ENCODE measurements at regions not wholly inside any gene's neighbourhood (a gene's known extent, or its start where the extent isn't known, plus 50 kb on each side); places are given as distances from the start of the nearest gene placed in this dataset.
"Not testable (repeated sequence)": the region's sequence is repeated elsewhere in the genome, so short reads cannot be mapped to it uniquely, and the experiment has no call there.

DNA sequence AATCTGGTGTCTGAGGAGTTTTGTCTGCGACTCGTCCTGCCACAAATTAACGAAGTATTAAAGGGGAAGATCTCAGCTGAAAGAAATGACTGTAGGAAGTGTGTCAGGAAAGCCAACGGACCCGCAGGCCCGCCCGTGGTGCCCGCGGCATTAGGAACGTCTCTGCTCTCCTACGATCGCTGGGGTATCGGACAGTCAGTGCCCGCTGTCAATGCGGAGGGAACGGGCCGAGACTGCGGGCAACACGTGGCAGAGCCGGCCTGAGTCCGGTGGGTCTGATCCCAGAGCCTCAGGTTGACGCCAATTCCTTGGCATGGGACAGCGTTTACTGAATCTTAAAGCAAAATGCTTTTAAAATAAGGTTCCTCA is 128.7 kb downstream of the KBTBD2 start:
- no peaks in the 10 kb centered on the region for H3K27me3 ChIP-seq (ENCODE audit: control insufficient read depth, insufficient read depth, low read length)
- intact Hi-C loops (cut with micrococcal nuclease; ENCODE audit: unreplicated experiment) = no loop called here
- no peak for DNase-seq (ENCODE audit: low read depth, low spot score)
- in situ Hi-C loops (cut with HindIII; ENCODE audit: low pct_unique_long_range_greater_than_20kb, low sequenced_read_pairs) = no loop called here
- no peaks in the 10 kb centered on the region for H3K4me1 ChIP-seq (ENCODE audit: control insufficient read depth, insufficient read depth, low read length)
- no peak for TF ChIP-seq TCF7L2 (IDR thresholded peaks at IDR 0.05; ENCODE audit: low read depth, low read length)
- no peak overlapping the region for H3K4me3 ChIP-seq (ENCODE audit: low read depth in 2 of 2, low read length in 2 of 2)
- ATAC-seq = no peak
- ChIA-PET POLR2A (no interaction called here), CTCF (no interaction called here)
- no peaks in the 10 kb centered on the region; the same call in 1 of the 2 replicates for H3K36me3 ChIP-seq (ENCODE audit: control insufficient read depth, insufficient read depth, low read length)
- no peaks in the 10 kb centered on the region for H3K9me3 ChIP-seq (ENCODE audit: control insufficient read depth, insufficient read depth, low read depth, low read length)
- no peak overlapping the region for H3K27ac ChIP-seq (ENCODE audit: low read length)
- no TSS peak for BruUV-seq (replicated peaks)

DNA sequence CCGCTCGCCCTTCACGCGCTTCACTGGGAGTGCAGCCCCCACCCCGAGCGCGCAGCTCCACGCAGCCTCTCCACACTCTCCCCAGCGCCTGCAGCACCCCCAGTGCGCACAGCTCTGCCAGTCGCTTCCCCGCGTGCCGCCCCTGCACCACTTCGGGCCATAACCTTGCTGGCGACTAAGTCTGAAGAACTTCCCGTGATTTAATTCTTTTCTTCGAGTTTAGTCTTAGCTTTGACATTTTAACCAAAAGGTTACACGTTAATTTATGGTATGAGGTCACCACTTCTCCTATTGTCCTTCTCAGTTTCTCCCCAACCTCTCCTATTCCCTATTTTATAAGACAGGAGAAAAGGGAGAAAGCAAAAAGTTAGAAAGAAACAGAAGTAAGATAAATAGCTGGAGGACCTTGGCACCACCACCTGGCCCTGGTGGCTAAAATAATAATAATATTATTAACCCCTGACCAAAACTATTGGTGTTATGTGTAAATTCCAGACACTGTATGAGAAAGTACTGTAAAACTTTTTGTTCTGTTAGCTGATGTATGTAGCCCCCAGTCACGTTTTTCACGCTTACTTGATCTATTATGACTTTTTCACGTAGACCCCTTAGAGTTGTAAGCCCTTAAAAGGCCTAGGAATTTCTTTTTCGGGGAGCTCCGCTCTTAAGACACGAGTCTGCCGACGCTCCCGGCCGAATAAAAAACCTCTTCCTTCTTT is 129.2 kb downstream of the KBTBD2 start:
- H3K36me3 ChIP-seq (ENCODE audit: control insufficient read depth, insufficient read depth, low read length); H3K4me3 ChIP-seq (ENCODE audit: low read depth in 2 of 2, low read length in 2 of 2); POLR2A ChIA-PET; H3K27me3 ChIP-seq (ENCODE audit: control insufficient read depth, insufficient read depth, low read length); H3K4me1 ChIP-seq (ENCODE audit: control insufficient read depth, insufficient read depth, low read length); DNase-seq (ENCODE audit: low read depth, low spot score); intact Hi-C loops (cut with micrococcal nuclease; ENCODE audit: unreplicated experiment); ATAC-seq; H3K27ac ChIP-seq (ENCODE audit: low read length); BruUV-seq (replicated peaks); in situ Hi-C loops (cut with HindIII; ENCODE audit: low pct_unique_long_range_greater_than_20kb, low sequenced_read_pairs); H3K9me3 ChIP-seq (ENCODE audit: control insufficient read depth, insufficient read depth, low read depth, low read length); CTCF ChIA-PET: not testable (repeated sequence)

DNA sequence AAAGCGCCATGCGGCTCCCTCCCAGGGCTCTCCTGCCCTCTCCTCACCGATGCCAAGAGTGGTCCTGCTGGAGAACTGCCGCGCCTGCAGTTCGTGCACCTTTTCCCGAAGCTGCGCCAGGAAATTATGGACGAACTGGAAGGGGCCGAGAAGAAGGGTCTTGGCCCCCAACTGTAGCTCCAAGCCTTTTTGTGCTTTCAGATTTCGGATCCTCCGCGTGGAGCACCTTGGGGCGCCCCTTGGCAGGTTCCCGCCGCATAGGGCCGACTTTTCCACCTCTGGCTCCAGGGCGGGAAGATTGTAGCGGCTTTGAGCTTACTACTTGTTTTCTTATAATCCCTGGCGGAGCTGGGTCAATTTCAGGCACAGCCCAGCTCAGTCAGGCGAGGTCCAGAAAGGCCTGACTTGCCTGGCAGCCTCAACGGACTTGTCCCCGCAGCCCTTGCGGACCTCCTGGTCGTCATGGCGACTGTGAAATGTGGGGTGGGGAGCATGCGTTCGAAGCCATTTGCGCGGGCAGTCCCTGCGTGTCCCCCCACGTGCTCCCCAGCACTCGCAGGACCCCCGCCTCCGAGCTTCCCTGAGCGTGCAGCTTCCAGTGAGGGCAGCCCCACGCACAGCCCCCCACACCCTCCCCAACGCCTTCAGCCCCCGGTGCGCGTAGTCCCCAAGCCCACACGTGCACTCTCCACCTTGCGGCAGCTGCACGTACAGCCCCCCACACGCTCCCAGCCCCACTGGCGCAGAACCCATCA is 129.9 kb downstream of the KBTBD2 start:
- no peak overlapping the region for H3K4me3 ChIP-seq (ENCODE audit: low read depth in 2 of 2, low read length in 2 of 2)
- BruUV-seq (replicated peaks) = no TSS peak
- H3K27ac ChIP-seq (ENCODE audit: low read length) = no peak overlapping the region
- POLR2A ChIA-PET = no interaction called here
- no peaks in the 10 kb centered on the region; the same call in 1 of the 2 replicates for H3K36me3 ChIP-seq (ENCODE audit: control insufficient read depth, insufficient read depth, low read length)
- no peaks in the 10 kb centered on the region for H3K4me1 ChIP-seq (ENCODE audit: control insufficient read depth, insufficient read depth, low read length)
- in situ Hi-C loops (cut with HindIII; ENCODE audit: low pct_unique_long_range_greater_than_20kb, low sequenced_read_pairs) (no loop called here), intact Hi-C loops (cut with micrococcal nuclease; ENCODE audit: unreplicated experiment) (no loop called here)
- H3K27me3 ChIP-seq (ENCODE audit: control insufficient read depth, insufficient read depth, low read length) = no peaks in the 10 kb centered on the region
- no peaks in the 10 kb centered on the region for H3K9me3 ChIP-seq (ENCODE audit: control insufficient read depth, insufficient read depth, low read depth, low read length)
- TF ChIP-seq POLR2AphosphoS5 (IDR thresholded peaks at IDR 0.05; ENCODE audit: low read depth, low read length) (no peak), SIN3A (IDR thresholded peaks at IDR 0.05; ENCODE audit: borderline replicate concordance, insufficient read depth, low read depth, low read length) (no peak), TCF7L2 (IDR thresholded peaks at IDR 0.05; ENCODE audit: low read depth, low read length) (no peak)
- TF ChIP-seq, protein P1, sequence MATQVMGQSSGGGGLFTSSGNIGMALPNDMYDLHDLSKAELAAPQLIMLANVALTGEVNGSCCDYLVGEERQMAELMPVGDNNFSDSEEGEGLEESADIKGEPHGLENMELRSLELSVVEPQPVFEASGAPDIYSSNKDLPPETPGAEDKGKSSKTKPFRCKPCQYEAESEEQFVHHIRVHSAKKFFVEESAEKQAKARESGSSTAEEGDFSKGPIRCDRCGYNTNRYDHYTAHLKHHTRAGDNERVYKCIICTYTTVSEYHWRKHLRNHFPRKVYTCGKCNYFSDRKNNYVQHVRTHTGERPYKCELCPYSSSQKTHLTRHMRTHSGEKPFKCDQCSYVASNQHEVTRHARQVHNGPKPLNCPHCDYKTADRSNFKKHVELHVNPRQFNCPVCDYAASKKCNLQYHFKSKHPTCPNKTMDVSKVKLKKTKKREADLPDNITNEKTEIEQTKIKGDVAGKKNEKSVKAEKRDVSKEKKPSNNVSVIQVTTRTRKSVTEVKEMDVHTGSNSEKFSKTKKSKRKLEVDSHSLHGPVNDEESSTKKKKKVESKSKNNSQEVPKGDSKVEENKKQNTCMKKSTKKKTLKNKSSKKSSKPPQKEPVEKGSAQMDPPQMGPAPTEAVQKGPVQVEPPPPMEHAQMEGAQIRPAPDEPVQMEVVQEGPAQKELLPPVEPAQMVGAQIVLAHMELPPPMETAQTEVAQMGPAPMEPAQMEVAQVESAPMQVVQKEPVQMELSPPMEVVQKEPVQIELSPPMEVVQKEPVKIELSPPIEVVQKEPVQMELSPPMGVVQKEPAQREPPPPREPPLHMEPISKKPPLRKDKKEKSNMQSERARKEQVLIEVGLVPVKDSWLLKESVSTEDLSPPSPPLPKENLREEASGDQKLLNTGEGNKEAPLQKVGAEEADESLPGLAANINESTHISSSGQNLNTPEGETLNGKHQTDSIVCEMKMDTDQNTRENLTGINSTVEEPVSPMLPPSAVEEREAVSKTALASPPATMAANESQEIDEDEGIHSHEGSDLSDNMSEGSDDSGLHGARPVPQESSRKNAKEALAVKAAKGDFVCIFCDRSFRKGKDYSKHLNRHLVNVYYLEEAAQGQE (IDR thresholded peaks at IDR 0.05; ENCODE audit: insufficient read depth in 1 of 2, low read depth in 2 of 2, low read length in 1 of 2) = no peak
- TF ChIP-seq, protein P2, sequence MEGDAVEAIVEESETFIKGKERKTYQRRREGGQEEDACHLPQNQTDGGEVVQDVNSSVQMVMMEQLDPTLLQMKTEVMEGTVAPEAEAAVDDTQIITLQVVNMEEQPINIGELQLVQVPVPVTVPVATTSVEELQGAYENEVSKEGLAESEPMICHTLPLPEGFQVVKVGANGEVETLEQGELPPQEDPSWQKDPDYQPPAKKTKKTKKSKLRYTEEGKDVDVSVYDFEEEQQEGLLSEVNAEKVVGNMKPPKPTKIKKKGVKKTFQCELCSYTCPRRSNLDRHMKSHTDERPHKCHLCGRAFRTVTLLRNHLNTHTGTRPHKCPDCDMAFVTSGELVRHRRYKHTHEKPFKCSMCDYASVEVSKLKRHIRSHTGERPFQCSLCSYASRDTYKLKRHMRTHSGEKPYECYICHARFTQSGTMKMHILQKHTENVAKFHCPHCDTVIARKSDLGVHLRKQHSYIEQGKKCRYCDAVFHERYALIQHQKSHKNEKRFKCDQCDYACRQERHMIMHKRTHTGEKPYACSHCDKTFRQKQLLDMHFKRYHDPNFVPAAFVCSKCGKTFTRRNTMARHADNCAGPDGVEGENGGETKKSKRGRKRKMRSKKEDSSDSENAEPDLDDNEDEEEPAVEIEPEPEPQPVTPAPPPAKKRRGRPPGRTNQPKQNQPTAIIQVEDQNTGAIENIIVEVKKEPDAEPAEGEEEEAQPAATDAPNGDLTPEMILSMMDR (IDR thresholded peaks at IDR 0.05) = no peak
- CTCF ChIA-PET = no interaction called here
- ATAC-seq (no peak), DNase-seq (ENCODE audit: low read depth, low spot score) (no peak)

DNA sequence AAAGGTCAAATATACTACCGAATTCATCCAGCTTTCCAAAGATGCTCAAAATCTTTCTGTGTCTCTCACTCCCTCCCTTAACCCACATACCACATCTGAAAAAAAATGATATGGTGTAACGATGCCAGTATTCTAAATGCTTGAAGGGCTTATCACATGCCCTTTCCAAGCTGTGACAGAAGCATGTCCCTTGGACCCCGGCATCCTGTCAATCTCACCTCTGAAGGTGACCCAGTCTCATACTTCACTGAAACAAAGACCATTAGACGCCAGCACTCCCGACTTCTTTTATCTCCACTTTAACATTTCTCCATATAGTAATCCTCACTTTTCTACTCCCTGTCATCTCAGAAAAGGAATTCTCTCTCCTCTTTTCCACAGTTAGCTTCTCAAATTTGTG is 130.8 kb downstream of the KBTBD2 start:
- ATAC-seq; POLR2A ChIA-PET; H3K27ac ChIP-seq (ENCODE audit: low read length); DNase-seq (ENCODE audit: low read depth, low spot score); H3K4me1 ChIP-seq (ENCODE audit: control insufficient read depth, insufficient read depth, low read length); CTCF ChIA-PET; BruUV-seq (replicated peaks); in situ Hi-C loops (cut with HindIII; ENCODE audit: low pct_unique_long_range_greater_than_20kb, low sequenced_read_pairs); intact Hi-C loops (cut with micrococcal nuclease; ENCODE audit: unreplicated experiment); H3K27me3 ChIP-seq (ENCODE audit: control insufficient read depth, insufficient read depth, low read length); H3K9me3 ChIP-seq (ENCODE audit: control insufficient read depth, insufficient read depth, low read depth, low read length); H3K36me3 ChIP-seq (ENCODE audit: control insufficient read depth, insufficient read depth, low read length); H3K4me3 ChIP-seq (ENCODE audit: low read depth in 2 of 2, low read length in 2 of 2): not testable (repeated sequence)

DNA sequence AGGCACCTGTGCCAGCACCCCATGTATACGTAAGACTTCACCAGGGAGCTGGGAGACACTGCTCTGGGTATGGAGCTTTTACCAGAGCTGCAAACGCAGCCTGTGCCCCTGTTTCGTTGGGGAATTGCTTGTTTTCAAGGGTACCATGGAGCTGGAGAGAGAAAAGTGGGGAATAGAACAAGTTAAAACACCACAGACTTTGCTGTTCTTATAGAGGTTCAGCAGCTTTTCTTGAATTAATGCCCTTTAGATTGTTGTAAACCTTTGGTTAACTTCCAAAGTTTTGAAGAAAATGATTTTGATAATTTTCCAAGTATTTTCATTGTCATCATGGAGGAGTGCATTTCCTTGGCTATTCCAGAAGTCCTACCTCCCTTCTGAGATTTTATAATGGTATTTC is 131.7 kb downstream of the KBTBD2 start:
- BruUV-seq (replicated peaks); DNase-seq (ENCODE audit: low read depth, low spot score); in situ Hi-C loops (cut with HindIII; ENCODE audit: low pct_unique_long_range_greater_than_20kb, low sequenced_read_pairs); ATAC-seq; POLR2A ChIA-PET; intact Hi-C loops (cut with micrococcal nuclease; ENCODE audit: unreplicated experiment); H3K4me1 ChIP-seq (ENCODE audit: control insufficient read depth, insufficient read depth, low read length); H3K27ac ChIP-seq (ENCODE audit: low read length); H3K4me3 ChIP-seq (ENCODE audit: low read depth in 2 of 2, low read length in 2 of 2); H3K9me3 ChIP-seq (ENCODE audit: control insufficient read depth, insufficient read depth, low read depth, low read length); H3K36me3 ChIP-seq (ENCODE audit: control insufficient read depth, insufficient read depth, low read length); CTCF ChIA-PET; H3K27me3 ChIP-seq (ENCODE audit: control insufficient read depth, insufficient read depth, low read length): not testable (repeated sequence)

All from Panc1 (cell line).